CD14-positive monocyte (primary cell): ENCODE measurements at regions not wholly inside any gene's neighbourhood (a gene's known extent, or its start where the extent isn't known, plus 50 kb on each side); places are given as distances from the start of the nearest gene placed in this dataset.
A peak's percentile ranks its signal among the peaks of the same experiment; 100 is the strongest.

Experiments used
- DNase-seq, 3 donors: peaks; one replicate each; pipeline ENCODE4 v3.0.0-alpha.2; 2011 to 2022
- H2AFZ ChIP-seq: 2 replicates; pipeline ENCODE4 v1.6.0; 2012; ENCODE audit warnings: mild to moderate bottlenecking, low read depth, low read length, inconsistent platforms; ENCODE audit not compliant: insufficient read depth, poor library complexity, severe bottlenecking
- H3K27ac ChIP-seq, 2 donors: 1 replicate in 1 of 2; 2 replicates in 1 of 2; pipeline ENCODE4 v1.5.1; 2012 to 2013; ENCODE audit warnings: low read length in 2 of 2, control low read depth in 1 of 2, inconsistent platforms in 1 of 2, low read depth in 1 of 2, mild to moderate bottlenecking in 1 of 2
- H3K27me3 ChIP-seq, 2 donors: one replicate each; pipeline versions ENCODE4 v1.6.0 to v1.6.1; 2011 to 2013; ENCODE audit warnings: low read length in 2 of 2; ENCODE audit not compliant: control insufficient read depth in 2 of 2, insufficient read depth in 2 of 2
- H3K36me3 ChIP-seq, 2 donors: replicated peaks in 1 of 2; 1 replicate in 1 of 2; 2 replicates in 1 of 2; pipeline versions ENCODE4 v1.5.1 to v1.6.1; 2012 to 2013; ENCODE audit warnings: low read length in 2 of 2, control low read depth in 1 of 2, inconsistent platforms in 1 of 2, mild to moderate bottlenecking in 1 of 2; ENCODE audit not compliant: insufficient read depth in 2 of 2, control insufficient read depth in 1 of 2
- H3K4me1 ChIP-seq, 2 donors: 1 replicate in 1 of 2; 2 replicates in 1 of 2; pipeline versions ENCODE4 v1.5.1 to v1.6.1; 2012 to 2013; ENCODE audit warnings: low read length in 2 of 2, control low read depth in 1 of 2, inconsistent platforms in 1 of 2, mild to moderate bottlenecking in 1 of 2, moderate library complexity in 1 of 2; ENCODE audit not compliant: insufficient read depth in 2 of 2, control insufficient read depth in 1 of 2
- H3K4me2 ChIP-seq: replicated peaks from 2 replicates; pipeline ENCODE3; 2012; ENCODE audit warnings: low read length, moderate library complexity, mild to moderate bottlenecking; ENCODE audit not compliant: poor library complexity, severe bottlenecking; ENCODE audit errors: extremely low read depth
- H3K4me3 ChIP-seq, 3 experiments: fragments of 200-600 bp in 1 of 3; sonication (generic) in 1 of 3; replicated peaks in 1 of 3; 1 replicate in 2 of 3; 2 replicates in 1 of 3; pipeline ENCODE4 v1.5.1; 2011 to 2013; ENCODE audit warnings: low read length in 3 of 3, mild to moderate bottlenecking in 3 of 3, control low read depth in 2 of 3, low read depth in 2 of 3, inconsistent platforms in 1 of 3, moderate library complexity in 1 of 3
- H3K79me2 ChIP-seq: 2 replicates; pipeline ENCODE4 v1.6.0; 2012; ENCODE audit warnings: mild to moderate bottlenecking, control low read depth, inconsistent platforms, low read length, moderate library complexity; ENCODE audit not compliant: insufficient read depth
- H3K9ac ChIP-seq: 2 replicates; pipeline ENCODE4 v1.6.0; 2017; ENCODE audit warnings: low read length, mild to moderate bottlenecking; ENCODE audit not compliant: insufficient read depth, poor library complexity, severe bottlenecking
- H3K9me3 ChIP-seq, 2 donors: replicated peaks in 1 of 2; 1 replicate in 1 of 2; 2 replicates in 1 of 2; pipeline versions ENCODE4 v1.5.1 to v1.6.1; 2012 to 2013; ENCODE audit warnings: low read length in 2 of 2, control low read depth in 1 of 2; ENCODE audit not compliant: control insufficient read depth in 1 of 2, insufficient read depth in 1 of 2
- H4K20me1 ChIP-seq: 2 replicates; pipeline ENCODE4 v1.6.0; 2012; ENCODE audit warnings: mild to moderate bottlenecking, low read length, control low read depth, moderate library complexity; ENCODE audit not compliant: insufficient read depth
- H3K27ac Mint-ChIP-seq, 7 donors: one replicate each; pipeline ENCODE4 v1.8.0; 2020; ENCODE audit warnings: mild to moderate bottlenecking in 7 of 7, mixed read lengths in 7 of 7, moderate library complexity in 6 of 7, inconsistent platforms in 2 of 7
- H3K27me3 Mint-ChIP-seq, 3 donors: one replicate each; pipeline ENCODE4 v1.8.0; 2021 to 2022; ENCODE audit warnings: low read depth in 3 of 3, mild to moderate bottlenecking in 3 of 3, mixed read lengths in 3 of 3, moderate library complexity in 3 of 3, inconsistent platforms in 1 of 3
- H3K36me3 Mint-ChIP-seq, 2 donors: one replicate each; pipeline ENCODE4 v1.8.0; 2020; ENCODE audit warnings: mixed read lengths in 2 of 2, inconsistent platforms in 1 of 2, mild to moderate bottlenecking in 1 of 2
- H3K4me1 Mint-ChIP-seq: one replicate; pipeline ENCODE4 v1.8.0; 2020; ENCODE audit warnings: mild to moderate bottlenecking, mixed read lengths
- H3K4me3 Mint-ChIP-seq, 2 donors: one replicate each; pipeline ENCODE4 v1.8.0; 2020; ENCODE audit warnings: mild to moderate bottlenecking in 2 of 2, mixed read lengths in 2 of 2, moderate library complexity in 1 of 2
- H3K9me3 Mint-ChIP-seq, 7 donors: one replicate each; pipeline ENCODE4 v1.8.0; 2020 to 2022; ENCODE audit warnings: mixed read lengths in 7 of 7, mild to moderate bottlenecking in 6 of 7, moderate library complexity in 6 of 7, inconsistent platforms in 2 of 7
- WGBS: methylation state at CpG from one replicate; pipeline ENCODE4 v1.1.5; 2013; ENCODE audit warnings: missing lambda C conversion rate; ENCODE audit not compliant: insufficient coverage; 5-methylcytosine and 5-hydroxymethylcytosine counted together
- intact Hi-C, 2 donors: fragments of 100-400 bp; cut with micrococcal nuclease; formaldehyde crosslinking; loops; one replicate each; pipeline versions ENCODE4 v1.15.0 to v1.15.1; 2023
- TF ChIP-seq, protein P1 (sequence below): fragments of 200-600 bp; IDR thresholded peaks from one replicate; pipeline ENCODE4 v1.8.0; 2022; ENCODE audit warnings: antibody characterized with exemption, mild to moderate bottlenecking

DNA sequence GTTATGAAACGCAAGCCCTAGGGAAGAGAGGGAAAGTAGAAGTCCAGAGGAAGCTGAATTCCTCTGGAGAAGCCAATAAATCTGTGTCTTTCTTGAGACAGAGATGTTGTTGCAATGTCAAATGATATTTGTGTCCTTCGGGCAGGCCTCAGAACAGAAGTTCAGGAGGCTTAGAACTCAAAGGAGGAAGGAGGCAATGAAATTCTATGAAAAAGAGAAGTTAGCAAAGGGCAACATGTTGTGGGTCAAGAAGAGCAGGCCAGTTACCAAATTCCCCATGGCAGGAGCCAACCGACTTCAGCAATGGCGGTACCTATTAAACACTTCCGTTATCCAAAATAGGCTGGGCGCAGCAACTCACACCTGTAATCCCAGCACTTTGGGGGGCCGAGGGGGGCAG, 109.0 kb upstream of the DHX40 start:
- H3K36me3 Mint-ChIP-seq: no peaks in the 10 kb centered on the region
- H3K9ac ChIP-seq: no peak overlapping the region

DNA sequence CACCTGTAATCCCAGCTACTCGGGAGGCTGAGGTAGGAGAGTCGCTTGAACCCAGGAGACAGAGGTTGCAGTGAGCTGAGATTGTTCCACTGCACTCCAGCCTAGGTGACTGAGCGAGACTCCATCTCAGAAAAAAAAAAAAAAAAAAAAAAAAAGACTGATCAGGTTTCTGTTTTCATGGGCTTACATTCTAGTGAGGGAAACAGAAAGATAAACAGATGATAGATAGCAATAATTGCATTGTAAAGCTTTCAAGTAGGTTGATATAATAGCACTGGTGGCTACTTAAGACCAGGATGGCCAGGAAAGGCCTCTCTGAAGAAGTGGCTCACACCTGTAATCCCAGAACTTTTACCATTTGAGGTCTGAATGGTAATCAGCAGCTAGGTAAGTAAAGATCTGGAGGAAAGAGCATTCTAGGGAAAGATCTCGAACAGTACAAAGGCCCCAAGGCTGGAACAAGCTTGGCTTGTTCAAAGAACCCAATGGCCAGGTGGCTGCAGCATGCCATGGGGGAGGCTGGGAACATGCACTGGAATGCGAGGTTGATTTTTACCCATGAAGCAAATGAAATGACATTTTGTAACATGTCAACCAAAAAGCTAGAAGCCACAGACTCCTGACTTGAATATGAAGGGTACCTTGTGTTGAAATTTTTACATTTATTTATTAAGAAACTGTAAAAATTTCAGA, 108.3 kb upstream of the DHX40 start:
- 100% methylated on average over 1 of the region's 5 CpGs for WGBS
- H3K4me3 Mint-ChIP-seq: no peak overlapping the region
- Histone ChIP-seq H3K27me3 (no peaks in the 10 kb centered on the region), H2AFZ (no peak overlapping the region), H3K9me3 (no peaks in the 10 kb centered on the region), H3K79me2 (no peaks in the 10 kb centered on the region), H3K4me3 (no peak overlapping the region), H3K27ac (peak overlapping the region; percentile 23 to 77), H3K9ac (no peak overlapping the region), H3K4me1 (peaks cover 12 to 18% of the 10 kb centered on the region in 2 donors), H3K36me3 (no peaks in the 10 kb centered on the region), H3K4me2 (no peak overlapping the region), H4K20me1 (no peaks in the 10 kb centered on the region)
- peaks cover 2 to 9% (median 2%) of the 10 kb centered on the region in 3 donors for H3K27me3 Mint-ChIP-seq
- peaks cover 0 to 4% (median 0%) of the 10 kb centered on the region in 7 donors for H3K9me3 Mint-ChIP-seq
- TF ChIP-seq, protein P1, sequence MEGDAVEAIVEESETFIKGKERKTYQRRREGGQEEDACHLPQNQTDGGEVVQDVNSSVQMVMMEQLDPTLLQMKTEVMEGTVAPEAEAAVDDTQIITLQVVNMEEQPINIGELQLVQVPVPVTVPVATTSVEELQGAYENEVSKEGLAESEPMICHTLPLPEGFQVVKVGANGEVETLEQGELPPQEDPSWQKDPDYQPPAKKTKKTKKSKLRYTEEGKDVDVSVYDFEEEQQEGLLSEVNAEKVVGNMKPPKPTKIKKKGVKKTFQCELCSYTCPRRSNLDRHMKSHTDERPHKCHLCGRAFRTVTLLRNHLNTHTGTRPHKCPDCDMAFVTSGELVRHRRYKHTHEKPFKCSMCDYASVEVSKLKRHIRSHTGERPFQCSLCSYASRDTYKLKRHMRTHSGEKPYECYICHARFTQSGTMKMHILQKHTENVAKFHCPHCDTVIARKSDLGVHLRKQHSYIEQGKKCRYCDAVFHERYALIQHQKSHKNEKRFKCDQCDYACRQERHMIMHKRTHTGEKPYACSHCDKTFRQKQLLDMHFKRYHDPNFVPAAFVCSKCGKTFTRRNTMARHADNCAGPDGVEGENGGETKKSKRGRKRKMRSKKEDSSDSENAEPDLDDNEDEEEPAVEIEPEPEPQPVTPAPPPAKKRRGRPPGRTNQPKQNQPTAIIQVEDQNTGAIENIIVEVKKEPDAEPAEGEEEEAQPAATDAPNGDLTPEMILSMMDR: no peak
- H3K4me1 Mint-ChIP-seq: peaks cover 12% of the 10 kb centered on the region
- no peak overlapping the region for H3K27ac Mint-ChIP-seq
- intact Hi-C loops: no loop called here
- no peak for DNase-seq
- no peaks in the 10 kb centered on the region for H3K36me3 Mint-ChIP-seq

More for the DNA sequence above, 109.0 kb upstream of the DHX40 start:
- no peak overlapping the region for H3K4me3 ChIP-seq
- H3K4me2 ChIP-seq: peak overlapping the region; percentile 33
- H3K27ac Mint-ChIP-seq: peak overlapping the region in 6 of 7 donors; percentile 9 to 85 (median 64)
- H3K9me3 ChIP-seq: no peaks in the 10 kb centered on the region
- H2AFZ ChIP-seq: no peak overlapping the region
- H3K36me3 ChIP-seq: no peaks in the 10 kb centered on the region
- peaks cover 0 to 4% (median 0%) of the 10 kb centered on the region in 7 donors for H3K9me3 Mint-ChIP-seq
- H4K20me1 ChIP-seq: no peaks in the 10 kb centered on the region
- 33% methylated on average over 3 of the region's 7 CpGs for WGBS
- intact Hi-C loops: no loop called here
- peaks cover 12 to 18% of the 10 kb centered on the region in 2 donors for H3K4me1 ChIP-seq
- H3K27me3 Mint-ChIP-seq: peaks cover 2 to 7% (median 2%) of the 10 kb centered on the region in 3 donors
- DNase-seq: peak; percentile 35 to 48 (median 45)
- TF ChIP-seq, protein P1: no peak
- no peak overlapping the region for H3K4me3 Mint-ChIP-seq
- H3K27me3 ChIP-seq: no peaks in the 10 kb centered on the region
- no peaks in the 10 kb centered on the region for H3K79me2 ChIP-seq
- H3K27ac ChIP-seq: peak overlapping the region; percentile 23 to 77
- peaks cover 12% of the 10 kb centered on the region for H3K4me1 Mint-ChIP-seq
